WTC11 (cell line): ENCODE measurements at regions not wholly inside any gene's neighbourhood (a gene's known extent, or its start where the extent isn't known, plus 50 kb on each side); places are given as distances from the start of the nearest gene placed in this dataset.
"Not testable (repeated sequence)": the region's sequence is repeated elsewhere in the genome, so short reads cannot be mapped to it uniquely, and the experiment has no call there.

Experiments used
- ATAC-seq: fragments of 200-7000 bp; cut with Tn5 transposase; 2 replicates; pipeline ENCODE4 v1.10.0; 2021; ENCODE audit warnings: mild to moderate bottlenecking, moderate library complexity
- CTCF ChIA-PET: fragments of 300-600 bp; sonication (Branson Sonifier 250); formaldehyde crosslinking; loops from one replicate; lab custom pipeline; 2021; ENCODE audit warnings: antibody characterized with exemption; lab: Charles Lee
- POLR2A ChIA-PET: fragments of 350-600 bp; sonication (Branson Sonifier 250); formaldehyde crosslinking; loops from one replicate; lab custom pipeline; 2021; ENCODE audit warnings: antibody characterized with exemption; lab: Charles Lee
- DNase-seq: peaks from one replicate; pipeline ENCODE4 v3.0.0; 2021; ENCODE audit warnings: low spot score
- H3K27ac Mint-ChIP-seq: 2 replicates; pipeline ENCODE4 v1.8.0; 2021; ENCODE audit warnings: mixed read lengths
- H3K27me3 Mint-ChIP-seq: 2 replicates; pipeline ENCODE4 v1.8.0; 2021; ENCODE audit warnings: low read depth, mild to moderate bottlenecking, moderate library complexity, mixed read lengths
- H3K36me3 Mint-ChIP-seq: 2 replicates; pipeline ENCODE4 v1.8.0; 2021; ENCODE audit warnings: mixed read lengths
- H3K4me1 Mint-ChIP-seq: 2 replicates; pipeline ENCODE4 v1.8.0; 2022; ENCODE audit warnings: mixed read lengths
- H3K4me3 Mint-ChIP-seq: 2 replicates; pipeline ENCODE4 v1.8.0; 2021; ENCODE audit warnings: mild to moderate bottlenecking, moderate library complexity, mixed read lengths
- H3K9me3 Mint-ChIP-seq: 2 replicates; pipeline ENCODE4 v1.8.0; 2021; ENCODE audit warnings: mixed read lengths
- ATF2 ChIP-seq: sonication (generic); formaldehyde crosslinking; IDR thresholded peaks from 2 replicates; pipeline ENCODE4 v1.8.1; 2022; ENCODE audit warnings: low read depth, missing genetic modification reagents, borderline replicate concordance
- CDX4 ChIP-seq: fragments of 250-450 bp; sonication (Bioruptor Pico); IDR thresholded peaks from 2 replicates; pipeline ENCODE4 v1.9.0; 2021; ENCODE audit warnings: moderate library complexity, mild to moderate bottlenecking, inconsistent platforms, borderline replicate concordance
- CREM ChIP-seq: sonication (generic); formaldehyde crosslinking; IDR thresholded peaks from 2 replicates; pipeline ENCODE4 v1.8.1; 2022; ENCODE audit warnings: mild to moderate bottlenecking, missing genetic modification reagents, moderate library complexity
- E2F1 ChIP-seq: sonication (generic); formaldehyde crosslinking; IDR thresholded peaks from 2 replicates; pipeline ENCODE4 v1.8.0; 2022; ENCODE audit warnings: mild to moderate bottlenecking, missing genetic modification reagents
- E2F4 ChIP-seq: sonication (generic); formaldehyde crosslinking; IDR thresholded peaks from 2 replicates; pipeline ENCODE4 v1.8.1; 2022; ENCODE audit warnings: low read depth, mild to moderate bottlenecking, moderate library complexity, missing genetic modification reagents, borderline replicate concordance
- EMX1 ChIP-seq: fragments of 250-450 bp; sonication (Bioruptor Pico); IDR thresholded peaks from 2 replicates; pipeline ENCODE4 v1.8.0; 2021; ENCODE audit warnings: mild to moderate bottlenecking
- ESRRA ChIP-seq: sonication (generic); formaldehyde crosslinking; IDR thresholded peaks from 2 replicates; pipeline ENCODE4 v1.8.1; 2022; ENCODE audit warnings: mild to moderate bottlenecking, missing genetic modification reagents, borderline replicate concordance
- ETV6 ChIP-seq: sonication (generic); formaldehyde crosslinking; IDR thresholded peaks from 2 replicates; pipeline ENCODE4 v1.8.1; 2022; ENCODE audit warnings: mild to moderate bottlenecking, missing genetic modification reagents
- FOXP4 ChIP-seq: sonication (generic); formaldehyde crosslinking; IDR thresholded peaks from 2 replicates; pipeline ENCODE4 v1.8.0; 2022; ENCODE audit warnings: mild to moderate bottlenecking, missing genetic modification reagents
- MYBL2 ChIP-seq: sonication (generic); formaldehyde crosslinking; IDR thresholded peaks from 2 replicates; pipeline ENCODE4 v1.8.1; 2023; ENCODE audit warnings: mild to moderate bottlenecking, moderate library complexity, missing genetic modification reagents
- NFYB ChIP-seq: sonication (generic); formaldehyde crosslinking; conservative IDR thresholded peaks from 2 replicates; pipeline ENCODE4 v1.8.0; 2022; ENCODE audit warnings: low read depth, missing genetic modification reagents
- NR1H2 ChIP-seq: sonication (generic); formaldehyde crosslinking; IDR thresholded peaks from 2 replicates; pipeline ENCODE4 v1.9.0; 2021; ENCODE audit warnings: mild to moderate bottlenecking, moderate library complexity, missing genetic modification reagents
- NR2C2 ChIP-seq: sonication (generic); formaldehyde crosslinking; IDR thresholded peaks from 2 replicates; pipeline ENCODE4 v1.8.0; 2022; ENCODE audit warnings: mild to moderate bottlenecking, missing genetic modification reagents
- OVOL2 ChIP-seq: fragments of 250-450 bp; sonication (Bioruptor Pico); IDR thresholded peaks from 2 replicates; pipeline ENCODE4 v1.9.0; 2021; ENCODE audit warnings: mild to moderate bottlenecking, borderline replicate concordance
- RORB ChIP-seq: fragments of 250-450 bp; sonication (Bioruptor Pico); IDR thresholded peaks from 2 replicates; pipeline ENCODE4 v1.9.0; 2021; ENCODE audit warnings: mild to moderate bottlenecking
- STAT6 ChIP-seq: sonication (generic); formaldehyde crosslinking; conservative IDR thresholded peaks from 2 replicates; pipeline ENCODE4 v1.8.1; 2023; ENCODE audit warnings: mild to moderate bottlenecking, low read depth, missing genetic modification reagents, moderate library complexity
- USF1 ChIP-seq: sonication (generic); formaldehyde crosslinking; IDR thresholded peaks from 2 replicates; pipeline ENCODE4 v1.8.0; 2022; ENCODE audit warnings: mild to moderate bottlenecking, missing genetic modification reagents

- TF ChIP-seq STAT6 (CRISPR knock-in tag) (no peak), CDX4 (no peak), NR2C2 (no peak), USF1 (CRISPR knock-in tag) (no peak), NFYB (CRISPR knock-in tag) (no peak), E2F1 (CRISPR knock-in tag) (no peak), ATF2 (CRISPR knock-in tag) (no peak)
Measured at GRCh38 chr2:226282151-226282550, 517.5 kb downstream of the IRS1 start (continued).

- DNase-seq, H3K27ac Mint-ChIP-seq, POLR2A ChIA-PET, ATAC-seq, H3K27me3 Mint-ChIP-seq, H3K4me1 Mint-ChIP-seq, CTCF ChIA-PET, H3K36me3 Mint-ChIP-seq, H3K4me3 Mint-ChIP-seq: not testable (repeated sequence)
- peaks cover 33% of the 10 kb centered on the region for H3K9me3 Mint-ChIP-seq
Measured at GRCh38 chr2:226280136-226280535, 519.5 kb downstream of the IRS1 start.

GRCh38 chr2:226275215-226275614 lies 524.4 kb downstream of the IRS1 start:
- no peak overlapping the region for H3K27ac Mint-ChIP-seq
- CTCF ChIA-PET = no interaction called here
- no peaks in the 10 kb centered on the region; the same call in 1 of the 2 replicates for H3K36me3 Mint-ChIP-seq
- POLR2A ChIA-PET = no interaction called here
- peaks cover 3% of the 10 kb centered on the region for H3K4me1 Mint-ChIP-seq
- peaks cover 19% of the 10 kb centered on the region for H3K9me3 Mint-ChIP-seq
- ATAC-seq (no peak), DNase-seq (no peak)
- H3K27me3 Mint-ChIP-seq = no peaks in the 10 kb centered on the region
- no peak for TF ChIP-seq ESRRA (CRISPR knock-in tag)
- no peak for TF ChIP-seq FOXP4 (CRISPR knock-in tag)
- TF ChIP-seq NR1H2 (CRISPR knock-in tag) = no peak
- no peak for TF ChIP-seq E2F4 (CRISPR knock-in tag)
- TF ChIP-seq E2F1 (CRISPR knock-in tag) = no peak
- no peak for TF ChIP-seq OVOL2 (CRISPR knock-in tag)
- TF ChIP-seq CREM (CRISPR knock-in tag) = no peak
- TF ChIP-seq EMX1 (CRISPR knock-in tag) = no peak
- TF ChIP-seq MYBL2 (CRISPR knock-in tag) = no peak
- TF ChIP-seq ETV6 (CRISPR knock-in tag) = no peak
- TF ChIP-seq STAT6 (CRISPR knock-in tag) = no peak
- no peak for TF ChIP-seq RORB (CRISPR knock-in tag)
- H3K4me3 Mint-ChIP-seq = no peak overlapping the region
